ENCODE measurements at regions not wholly inside any gene's neighbourhood (a gene's known extent, or its start where the extent isn't known, plus 50 kb on each side); places are given as distances from the start of the nearest gene placed in this dataset.

DNA sequence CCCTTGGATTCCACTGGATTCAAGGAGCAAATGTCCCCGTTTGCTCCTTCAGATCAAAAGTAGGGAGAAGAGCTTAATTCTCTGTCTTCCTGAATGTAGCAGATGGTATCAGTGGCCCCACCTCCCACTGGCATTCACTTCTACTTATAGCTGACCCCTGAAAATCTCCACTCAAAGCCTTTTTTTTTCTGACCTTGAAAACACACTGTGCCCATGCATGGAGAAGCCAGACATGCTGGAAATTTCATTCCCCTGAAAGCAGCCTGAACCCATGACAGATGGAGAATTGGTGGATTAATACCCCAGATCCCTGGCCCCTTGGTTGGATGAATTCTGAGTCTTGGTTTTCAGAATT lies 76.6 kb upstream of the UBAC2 start:
- Histone ChIP-seq H3K4me1 (ENCODE audit: insufficient read depth) (no peaks in the 10 kb centered on the region), H3K4me2 (no peak overlapping the region), H3K27me3 (no peaks in the 10 kb centered on the region), H3K36me3 (replicated peaks; ENCODE audit: insufficient read depth, low read depth) (no peaks in the 10 kb centered on the region), H3K79me2 (no peaks in the 10 kb centered on the region), H3K27ac (no peak overlapping the region), H3K4me3 (no peak overlapping the region), H2AFZ (no peak overlapping the region), H3K9me3 (ENCODE audit: low read depth) (no peaks in the 10 kb centered on the region), H4K20me1 (ENCODE audit: insufficient read depth, poor library complexity, severe bottlenecking) (no peaks in the 10 kb centered on the region), H3K9me2 (replicated peaks; ENCODE audit: insufficient read depth) (no peaks in the 10 kb centered on the region)
- DNase-seq (ENCODE audit: low spot score), result no peak
- TF ChIP-seq EZH2phosphoT487 (IDR thresholded peaks at IDR 0.05; ENCODE audit: low read depth, severe bottlenecking, unreplicated experiment), result no peak
- TF ChIP-seq EZH2 (IDR thresholded peaks at IDR 0.05; ENCODE audit: borderline replicate concordance), result no peak
- TF ChIP-seq, protein P1, sequence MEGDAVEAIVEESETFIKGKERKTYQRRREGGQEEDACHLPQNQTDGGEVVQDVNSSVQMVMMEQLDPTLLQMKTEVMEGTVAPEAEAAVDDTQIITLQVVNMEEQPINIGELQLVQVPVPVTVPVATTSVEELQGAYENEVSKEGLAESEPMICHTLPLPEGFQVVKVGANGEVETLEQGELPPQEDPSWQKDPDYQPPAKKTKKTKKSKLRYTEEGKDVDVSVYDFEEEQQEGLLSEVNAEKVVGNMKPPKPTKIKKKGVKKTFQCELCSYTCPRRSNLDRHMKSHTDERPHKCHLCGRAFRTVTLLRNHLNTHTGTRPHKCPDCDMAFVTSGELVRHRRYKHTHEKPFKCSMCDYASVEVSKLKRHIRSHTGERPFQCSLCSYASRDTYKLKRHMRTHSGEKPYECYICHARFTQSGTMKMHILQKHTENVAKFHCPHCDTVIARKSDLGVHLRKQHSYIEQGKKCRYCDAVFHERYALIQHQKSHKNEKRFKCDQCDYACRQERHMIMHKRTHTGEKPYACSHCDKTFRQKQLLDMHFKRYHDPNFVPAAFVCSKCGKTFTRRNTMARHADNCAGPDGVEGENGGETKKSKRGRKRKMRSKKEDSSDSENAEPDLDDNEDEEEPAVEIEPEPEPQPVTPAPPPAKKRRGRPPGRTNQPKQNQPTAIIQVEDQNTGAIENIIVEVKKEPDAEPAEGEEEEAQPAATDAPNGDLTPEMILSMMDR (IDR thresholded peaks at IDR 0.05; ENCODE audit: poor library complexity), result no peak
- 41% methylated on average over 1 of the region's 1 CpG for WGBS (ENCODE audit: low lambda C conversion rate, missing lambda C conversion rate)

DNA sequence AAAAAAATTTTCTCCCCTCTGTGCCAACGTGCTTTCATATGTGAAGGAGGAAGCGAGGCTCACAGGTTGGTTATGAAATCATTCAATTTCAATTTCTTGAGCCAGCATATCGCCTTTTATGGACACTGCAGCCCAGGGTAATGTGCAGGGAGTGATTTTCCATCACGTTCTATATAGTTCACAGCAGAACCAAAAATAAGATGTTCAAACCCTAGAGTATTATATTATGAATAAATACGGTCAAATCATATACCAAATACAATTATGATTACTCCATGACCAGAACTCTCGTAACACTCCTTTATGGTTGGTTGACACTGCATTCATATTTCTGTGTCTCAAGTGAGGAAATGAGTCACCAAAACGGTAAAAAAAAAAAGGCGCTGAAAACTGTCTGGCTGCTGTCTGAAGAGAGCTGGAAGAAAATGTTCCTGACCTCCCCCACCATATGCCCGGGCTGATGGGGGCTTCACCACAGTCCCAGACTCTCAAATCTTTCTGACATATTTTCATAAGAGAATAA lies 75.8 kb upstream of the UBAC2 start:
- no peaks in the 10 kb centered on the region for H3K79me2 ChIP-seq
- no peaks in the 10 kb centered on the region for H4K20me1 ChIP-seq (ENCODE audit: insufficient read depth, poor library complexity, severe bottlenecking)
- H3K4me2 ChIP-seq, result no peak overlapping the region
- H3K9me2 ChIP-seq (replicated peaks; ENCODE audit: insufficient read depth), result no peaks in the 10 kb centered on the region
- no peak overlapping the region for H3K4me3 ChIP-seq
- 84% methylated on average over 9 of the region's 9 CpGs for WGBS (ENCODE audit: low lambda C conversion rate, missing lambda C conversion rate)
- TF ChIP-seq, protein P1 (IDR thresholded peaks at IDR 0.05; ENCODE audit: poor library complexity), result no peak
- TF ChIP-seq EZH2 (IDR thresholded peaks at IDR 0.05; ENCODE audit: borderline replicate concordance) (no peak), EZH2phosphoT487 (IDR thresholded peaks at IDR 0.05; ENCODE audit: low read depth, severe bottlenecking, unreplicated experiment) (no peak)
- H3K27ac ChIP-seq, result no peak overlapping the region
- no peaks in the 10 kb centered on the region for H3K36me3 ChIP-seq (replicated peaks; ENCODE audit: insufficient read depth, low read depth)
- H3K4me1 ChIP-seq (ENCODE audit: insufficient read depth), result no peaks in the 10 kb centered on the region
- no peak for DNase-seq (ENCODE audit: low spot score)
- no peaks in the 10 kb centered on the region for H3K27me3 ChIP-seq
- no peaks in the 10 kb centered on the region for H3K9me3 ChIP-seq (ENCODE audit: low read depth)
- no peak overlapping the region for H2AFZ ChIP-seq

DNA sequence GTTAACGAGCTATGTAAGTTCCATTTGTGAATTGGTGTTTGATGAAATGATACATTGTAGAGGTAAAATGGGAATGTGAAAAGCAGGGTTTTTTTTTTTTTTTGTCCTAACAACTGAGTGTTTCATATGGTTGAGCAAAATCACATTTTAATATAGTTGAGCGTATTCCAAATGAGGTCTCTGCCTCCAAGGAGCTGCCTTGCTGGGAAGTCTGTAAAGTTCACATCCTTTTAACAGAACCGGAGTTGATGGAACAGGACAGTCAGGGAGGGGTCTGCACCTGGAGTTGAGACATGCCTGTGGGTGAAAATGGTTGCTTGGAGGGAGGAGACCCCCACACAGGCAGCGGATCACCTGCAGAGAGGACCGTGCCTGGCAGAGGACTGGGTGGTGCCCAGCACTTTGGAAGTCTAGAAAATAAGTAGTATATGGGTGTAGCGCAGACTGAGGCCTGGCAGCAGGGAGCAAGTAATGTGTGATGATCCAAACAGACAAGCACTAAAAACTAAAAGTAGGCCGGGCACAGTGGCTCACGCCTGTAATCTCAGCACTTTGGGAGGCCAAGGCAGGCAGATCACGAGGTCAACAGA lies 75.2 kb upstream of the UBAC2 start:
- H3K4me2 ChIP-seq, result no peak overlapping the region
- no peak overlapping the region for H3K4me3 ChIP-seq
- WGBS (ENCODE audit: low lambda C conversion rate, missing lambda C conversion rate), result 93% methylated on average over 9 of the region's 9 CpGs

More for the DNA sequence above, 75.2 kb upstream of the UBAC2 start:
- Histone ChIP-seq H3K4me1 (ENCODE audit: insufficient read depth) (no peaks in the 10 kb centered on the region), H3K9me2 (replicated peaks; ENCODE audit: insufficient read depth) (no peaks in the 10 kb centered on the region), H3K9me3 (ENCODE audit: low read depth) (no peaks in the 10 kb centered on the region), H3K36me3 (replicated peaks; ENCODE audit: insufficient read depth, low read depth) (no peaks in the 10 kb centered on the region), H3K79me2 (no peaks in the 10 kb centered on the region), H3K27me3 (no peaks in the 10 kb centered on the region), H2AFZ (no peak overlapping the region), H3K27ac (no peak overlapping the region), H4K20me1 (ENCODE audit: insufficient read depth, poor library complexity, severe bottlenecking) (no peaks in the 10 kb centered on the region)
- TF ChIP-seq EZH2phosphoT487 (IDR thresholded peaks at IDR 0.05; ENCODE audit: low read depth, severe bottlenecking, unreplicated experiment) (no peak), EZH2 (IDR thresholded peaks at IDR 0.05; ENCODE audit: borderline replicate concordance) (no peak)
- TF ChIP-seq, protein P1 (IDR thresholded peaks at IDR 0.05; ENCODE audit: poor library complexity), result no peak
- DNase-seq (ENCODE audit: low spot score), result no peak

All from hepatocyte (in vitro differentiated cells).